Cardiac fibroblast (primary cell): ENCODE measurements at regions not wholly inside any gene's neighbourhood (a gene's known extent, or its start where the extent isn't known, plus 50 kb on each side); places are given as distances from the start of the nearest gene placed in this dataset.

Source experiments
- DNase-seq, 2 donors: peaks; one replicate each; pipeline versions ENCODE4 v3.0.0 to v3.0.0-alpha.2; 2010; ENCODE audit warnings: low read depth in 2 of 2
- H3K4me3 ChIP-seq, 2 donors: replicated peaks in 1 of 2; 1 replicate in 1 of 2; 2 replicates in 1 of 2; pipeline ENCODE4 v1.5.1; 2011; ENCODE audit warnings: low read depth in 2 of 2, low read length in 2 of 2, mild to moderate bottlenecking in 2 of 2, moderate library complexity in 1 of 2
- TF ChIP-seq, protein P1 (sequence below): IDR thresholded peaks from one replicate; pipeline ENCODE4 v1.5.1; 2011; ENCODE audit warnings: low read depth, mild to moderate bottlenecking, low read length, inconsistent platforms

DNA sequence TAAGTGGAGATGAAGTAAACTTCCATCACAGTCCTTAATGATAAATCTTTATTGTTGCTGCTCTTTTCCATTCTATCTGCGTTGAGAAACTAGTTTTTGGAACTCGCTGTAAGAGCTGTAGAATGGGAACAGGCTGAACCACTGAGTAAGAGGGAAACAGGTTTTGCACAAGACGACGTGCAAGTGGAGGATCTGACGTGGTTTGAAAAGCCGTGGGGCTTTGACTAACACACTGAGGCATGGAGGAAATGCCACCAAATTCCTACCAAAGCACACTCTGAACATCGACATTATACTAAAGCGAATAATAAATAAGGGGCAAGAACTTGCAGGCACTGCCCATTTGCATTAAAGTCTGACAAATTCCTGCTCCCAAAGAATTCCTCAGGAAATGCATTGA, 160.6 kb downstream of the KLF6 start:
- H3K4me3 ChIP-seq, result peak overlapping the region in 1 of 2 donors; percentile 49
- TF ChIP-seq, protein P1, sequence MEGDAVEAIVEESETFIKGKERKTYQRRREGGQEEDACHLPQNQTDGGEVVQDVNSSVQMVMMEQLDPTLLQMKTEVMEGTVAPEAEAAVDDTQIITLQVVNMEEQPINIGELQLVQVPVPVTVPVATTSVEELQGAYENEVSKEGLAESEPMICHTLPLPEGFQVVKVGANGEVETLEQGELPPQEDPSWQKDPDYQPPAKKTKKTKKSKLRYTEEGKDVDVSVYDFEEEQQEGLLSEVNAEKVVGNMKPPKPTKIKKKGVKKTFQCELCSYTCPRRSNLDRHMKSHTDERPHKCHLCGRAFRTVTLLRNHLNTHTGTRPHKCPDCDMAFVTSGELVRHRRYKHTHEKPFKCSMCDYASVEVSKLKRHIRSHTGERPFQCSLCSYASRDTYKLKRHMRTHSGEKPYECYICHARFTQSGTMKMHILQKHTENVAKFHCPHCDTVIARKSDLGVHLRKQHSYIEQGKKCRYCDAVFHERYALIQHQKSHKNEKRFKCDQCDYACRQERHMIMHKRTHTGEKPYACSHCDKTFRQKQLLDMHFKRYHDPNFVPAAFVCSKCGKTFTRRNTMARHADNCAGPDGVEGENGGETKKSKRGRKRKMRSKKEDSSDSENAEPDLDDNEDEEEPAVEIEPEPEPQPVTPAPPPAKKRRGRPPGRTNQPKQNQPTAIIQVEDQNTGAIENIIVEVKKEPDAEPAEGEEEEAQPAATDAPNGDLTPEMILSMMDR, result no peak
- DNase-seq, result peak; percentile 60 to 95

DNA sequence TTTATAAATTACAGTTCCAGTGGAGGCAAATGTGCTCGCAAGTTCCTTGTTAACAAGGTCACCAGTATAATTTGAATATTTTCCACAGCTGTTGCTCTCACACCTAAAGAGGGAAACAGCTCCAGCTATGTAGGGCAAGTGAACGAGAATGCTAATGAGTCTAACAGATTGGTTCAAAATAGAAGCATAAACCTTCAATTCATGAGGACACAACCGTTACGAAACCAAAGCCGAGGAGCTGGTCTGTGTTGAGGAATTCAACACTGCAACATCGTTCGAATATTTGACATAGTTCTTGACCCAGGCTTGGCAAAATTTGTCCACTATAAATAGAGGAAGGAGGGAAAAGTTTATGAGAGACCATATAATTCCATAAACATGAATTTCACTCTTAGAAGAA, 161.3 kb downstream of the KLF6 start:
- peak; percentile 91 to 93 for DNase-seq
- TF ChIP-seq, protein P1, result no peak
- H3K4me3 ChIP-seq, result peak overlapping the region in 1 of 2 donors; percentile 0

DNA sequence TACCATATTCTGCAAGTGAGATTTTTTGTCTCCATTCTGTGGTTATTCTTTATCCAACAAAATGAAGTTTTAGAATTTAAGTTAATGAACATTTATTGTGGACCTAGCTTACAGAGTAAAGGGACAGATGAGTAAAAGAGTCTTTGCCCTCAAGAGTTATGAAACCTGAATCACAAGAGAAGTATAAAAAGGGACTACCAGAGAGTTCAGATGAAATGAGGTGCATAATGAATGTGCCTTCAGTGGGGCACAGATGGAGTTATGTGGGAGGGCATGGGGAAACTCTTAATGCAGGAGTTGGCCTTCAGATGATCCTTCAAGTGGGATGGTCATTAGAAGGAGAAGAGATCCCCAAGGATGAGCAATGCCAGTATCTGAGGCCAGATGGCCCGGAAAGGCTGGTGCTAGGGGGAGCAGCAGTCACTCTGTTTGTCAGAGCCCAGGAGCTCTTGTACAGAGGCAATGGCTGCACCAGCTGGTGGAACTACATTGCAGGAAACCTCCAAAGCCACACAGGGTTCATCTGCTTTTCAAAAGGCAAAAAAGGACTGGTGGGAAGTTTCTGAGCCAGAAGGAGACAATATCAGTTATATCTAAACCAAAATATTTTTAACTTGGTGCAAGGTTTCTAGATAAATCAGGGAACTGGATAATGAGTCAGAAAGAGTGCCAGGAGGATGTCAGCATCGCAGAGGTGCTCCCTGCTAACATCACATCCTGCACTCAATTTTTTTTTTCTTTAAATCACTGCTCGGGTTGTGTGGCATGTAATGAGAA, 162.0 kb downstream of the KLF6 start:
- no peak overlapping the region for H3K4me3 ChIP-seq
- TF ChIP-seq, protein P1, result no peak
- DNase-seq, result peak; percentile 51 to 60

DNA sequence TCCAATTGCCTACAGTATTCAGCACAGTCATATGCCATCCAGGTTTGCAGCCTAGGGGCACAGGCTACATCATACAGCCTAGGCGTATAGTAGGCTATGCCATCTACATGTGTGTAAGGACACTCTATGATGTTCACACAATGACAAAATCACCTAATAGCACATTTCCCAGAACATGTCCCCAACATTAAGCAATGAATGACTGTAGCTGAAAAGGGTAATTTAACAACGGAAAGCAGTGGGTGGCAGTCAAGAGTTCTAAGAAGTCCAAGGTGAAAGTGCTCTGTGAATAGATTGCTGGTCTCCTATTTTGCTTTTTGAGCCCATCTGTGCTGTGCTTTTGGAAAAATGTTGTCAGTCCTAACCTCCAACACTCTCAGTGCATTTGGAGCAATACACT, 162.6 kb downstream of the KLF6 start:
- TF ChIP-seq, protein P1, result no peak
- no peak overlapping the region for H3K4me3 ChIP-seq
- no peak for DNase-seq

DNA sequence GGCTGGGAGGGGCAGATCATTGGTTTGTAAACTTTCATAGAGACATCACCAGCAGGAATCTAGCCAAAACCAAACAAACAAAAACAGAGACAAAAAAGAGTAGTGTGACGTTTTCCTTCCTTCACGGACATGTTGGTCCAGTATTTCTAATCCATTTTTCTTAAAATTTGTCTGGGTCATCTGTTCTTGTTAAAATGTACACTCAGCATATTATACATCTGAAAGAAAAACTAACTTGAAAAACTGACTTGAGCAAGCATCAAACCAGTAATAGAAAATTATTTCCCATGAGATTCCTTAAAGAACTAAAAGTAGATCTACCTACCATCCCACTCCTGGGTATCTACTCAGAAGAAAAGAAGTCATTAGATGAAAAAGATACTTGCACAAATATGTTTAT, 164.2 kb downstream of the KLF6 start:
- no peak for DNase-seq
- H3K4me3 ChIP-seq, result no peak overlapping the region
- TF ChIP-seq, protein P1, result no peak

DNA sequence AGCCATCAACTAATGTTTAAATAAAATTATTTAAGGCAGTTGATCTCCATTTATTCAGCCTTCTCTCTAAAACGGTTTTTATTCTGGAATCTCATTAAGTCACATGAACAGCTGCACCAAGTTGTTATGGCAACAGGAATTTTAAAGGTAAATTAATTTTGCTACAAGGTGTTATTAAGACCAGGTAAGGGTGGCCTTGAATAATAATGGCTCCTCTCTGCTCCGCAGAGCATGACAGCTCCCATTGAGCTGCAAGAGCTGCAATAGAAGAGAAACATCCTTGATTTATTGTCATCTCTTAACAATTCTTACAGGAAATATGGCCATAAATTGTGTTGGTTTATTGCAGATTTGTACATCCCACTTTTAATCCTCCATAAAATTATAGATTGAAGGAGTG, 165.8 kb downstream of the KLF6 start:
- DNase-seq, result no peak
- TF ChIP-seq, protein P1, result no peak
- H3K4me3 ChIP-seq, result no peak overlapping the region

DNA sequence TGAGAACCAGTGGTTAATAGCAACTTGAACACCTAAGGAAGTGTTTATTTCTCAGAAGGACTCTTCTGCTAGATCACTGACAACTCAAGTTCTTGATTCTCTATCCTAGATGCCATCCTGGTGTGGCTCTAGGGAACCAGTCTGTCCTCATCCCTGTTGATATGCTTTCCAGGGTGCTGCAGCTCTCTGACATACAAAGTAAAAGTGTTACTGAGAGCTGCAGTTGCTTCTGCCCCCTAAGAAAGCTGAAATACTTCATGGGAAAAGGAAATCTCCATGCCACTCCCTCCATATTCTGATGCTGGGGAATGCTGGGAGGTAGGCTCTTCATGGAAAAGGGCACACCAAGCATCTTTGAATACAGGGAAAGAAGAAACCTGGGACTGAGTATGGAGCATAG, 168.1 kb downstream of the KLF6 start:
- TF ChIP-seq, protein P1, result no peak
- no peak for DNase-seq
- no peak overlapping the region for H3K4me3 ChIP-seq
